K562 (cell line): ENCODE measurements at regions not wholly inside any gene's neighbourhood (a gene's known extent, or its start where the extent isn't known, plus 50 kb on each side); places are given as distances from the start of the nearest gene placed in this dataset.

Experiments used
- ATAC-seq: fragments of 200-7000 bp; cut with Tn5 transposase; 3 replicates; pipeline ENCODE4 v1.9.1; 2020; ENCODE audit warnings: moderate library complexity
- BruUV-seq: library from RNA; stranded (reverse); fragments of 400-500 nt; replicated peaks from 2 replicates; lab custom pipeline; 2021; lab: Mats Ljungman, UMichigan
- CTCF ChIA-PET: fragments of 300-600 bp; formaldehyde crosslinking; extraction: SDS; loops from one replicate; lab custom pipeline; 2021; ENCODE audit warnings: low intra/inter-chr PET ratio; lab: Yijun Ruan, JAX
- POLR2A ChIA-PET: fragments of 300-600, 350-650 bp; sonication (Branson Sonifier 250); formaldehyde crosslinking; extraction: SDS; loops from one replicate; lab custom pipeline; 2021; ENCODE audit warnings: antibody characterized with exemption, inconsistent platforms; lab: Yijun Ruan, JAX
- DNase-seq, 4 experiments: peaks; one replicate each; pipeline versions ENCODE4 v3.0.0 to v3.0.0-alpha.2; 2011 to 2018; ENCODE audit warnings: low spot score in 3 of 4, mixed read lengths in 3 of 4; ENCODE audit errors: extremely low read depth in 1 of 4
- FAIRE-seq: peaks from 2 replicates; lab custom pipeline; 2011; peaks lifted over from hg19 to GRCh38; lab: Jason Lieb, UNC
- H2AFZ ChIP-seq: 2 replicates; pipeline ENCODE4 v1.6.0; 2011; ENCODE audit warnings: low read depth, low read length, control low read depth, inconsistent platforms
- H3K27ac ChIP-seq: fragments of 200-600 bp; 3 replicates; pipeline ENCODE4 v1.8.0; 2011; ENCODE audit warnings: low read depth, mild to moderate bottlenecking, control low read depth, inconsistent platforms, low read length, moderate library complexity, mixed read lengths; ENCODE audit errors: extremely low read depth
- H3K27me3 ChIP-seq, 2 experiments: fragments of 300-600 bp in 1 of 2; 2 replicates in 1 of 2; 3 replicates in 1 of 2; pipeline versions ENCODE4 v1.6.0 to v1.8.0; 2011; ENCODE audit warnings: inconsistent platforms in 2 of 2, low read length in 2 of 2, mild to moderate bottlenecking in 1 of 2, mixed read lengths in 1 of 2, moderate library complexity in 1 of 2; ENCODE audit not compliant: control insufficient read depth in 2 of 2, insufficient read depth in 2 of 2
- H3K36me3 ChIP-seq: fragments of 300-600 bp; 3 replicates; pipeline ENCODE4 v1.8.0; 2011; ENCODE audit warnings: mild to moderate bottlenecking, low read length, inconsistent platforms; ENCODE audit not compliant: control insufficient read depth, insufficient read depth
- H3K4me1 ChIP-seq, 2 experiments: fragments of 200-600 bp in 1 of 2; replicated peaks in 1 of 2; 2 replicates in 1 of 2; 3 replicates in 1 of 2; pipeline versions ENCODE4 v1.5.1 to v1.8.0; 2011; ENCODE audit warnings: inconsistent platforms in 2 of 2, low read length in 2 of 2, mild to moderate bottlenecking in 1 of 2, mixed read lengths in 1 of 2, moderate library complexity in 1 of 2; ENCODE audit not compliant: control insufficient read depth in 2 of 2, insufficient read depth in 2 of 2
- H3K4me2 ChIP-seq: 2 replicates; pipeline ENCODE4 v1.6.1; 2011; ENCODE audit warnings: low read length, control low read depth, inconsistent platforms, mixed read lengths; ENCODE audit not compliant: insufficient read depth
- H3K4me3 ChIP-seq: fragments of 200-600 bp; sonication (generic), shearing (Covaris generic); 2 replicates; pipeline ENCODE4 v1.5.1; 2016; ENCODE audit warnings: control low read depth, inconsistent platforms
- H3K79me2 ChIP-seq: fragments of 200-600 bp; 3 replicates; pipeline ENCODE4 v1.8.0; 2011; ENCODE audit warnings: low read length, inconsistent platforms; ENCODE audit not compliant: control insufficient read depth, insufficient read depth
- H3K9ac ChIP-seq, 2 experiments: 2 replicates each; pipeline versions ENCODE4 v1.6.0 to v1.6.1; 2011; ENCODE audit warnings: low read depth in 2 of 2, low read length in 2 of 2, control low read depth in 1 of 2, inconsistent platforms in 1 of 2, mild to moderate bottlenecking in 1 of 2, mixed read lengths in 1 of 2; ENCODE audit not compliant: insufficient read depth in 1 of 2
- H3K9me1 ChIP-seq: one replicate; pipeline ENCODE4 v1.6.0; 2011; ENCODE audit warnings: inconsistent platforms, mild to moderate bottlenecking, low read length, moderate library complexity; ENCODE audit not compliant: control insufficient read depth, insufficient read depth
- H3K9me3 ChIP-seq: replicated peaks from 2 replicates; pipeline ENCODE4 v1.5.1; 2011; ENCODE audit warnings: low read depth, low read length, inconsistent platforms; ENCODE audit not compliant: control insufficient read depth, insufficient read depth
- H4K20me1 ChIP-seq: replicated peaks from 2 replicates; pipeline ENCODE4 v1.6.1; 2011; ENCODE audit warnings: low read length, inconsistent platforms, mixed read lengths; ENCODE audit not compliant: control insufficient read depth, insufficient read depth
- BRCA1 ChIP-seq, 2 experiments: fragments of 450-650 bp in 1 of 2; sonication (generic) in 1 of 2; formaldehyde crosslinking in 1 of 2; IDR thresholded peaks; 2 replicates each; pipeline versions ENCODE4 v1.5.0 to v1.6.1; 2017 to 2020; ENCODE audit warnings: mild to moderate bottlenecking in 1 of 2, missing genetic modification reagents in 1 of 2
- CHCHD3 ChIP-seq: fragments of 250-450 bp; sonication (Bioruptor Pico); IDR thresholded peaks from 2 replicates; pipeline ENCODE4 v2.1.2; 2022; ENCODE audit warnings: mild to moderate bottlenecking
- GTF2E2 ChIP-seq: fragments of 200-800 bp; sonication (Bioruptor generic); IDR thresholded peaks from 2 replicates; pipeline ENCODE4 v1.6.1; 2016; ENCODE audit warnings: missing genetic modification characterization, missing compliant biosample characterization
- HNRNPK ChIP-seq: fragments of 200-400 bp; formaldehyde crosslinking; IDR thresholded peaks from one replicate; pipeline ENCODE4 v1.6.1; 2018; ENCODE audit warnings: mild to moderate bottlenecking, low read depth, low read length; ENCODE audit not compliant: poor library complexity, severe bottlenecking
- MAZ ChIP-seq, 2 experiments: fragments of 450-650 bp in 1 of 2; sonication (generic) in 1 of 2; formaldehyde crosslinking; IDR thresholded peaks in 1 of 2; conservative IDR thresholded peaks in 1 of 2; 2 replicates each; pipeline versions ENCODE4 v1.4.0 to v1.5.0; 2020; ENCODE audit warnings: mild to moderate bottlenecking in 1 of 2, missing genetic modification reagents in 1 of 2
- MCM3 ChIP-seq: fragments of 450-650 bp; IDR thresholded peaks from 2 replicates; pipeline ENCODE4 v1.6.1; 2016
- MECOM ChIP-seq: fragments of 250-450 bp; sonication (Bioruptor Pico); IDR thresholded peaks from 2 replicates; pipeline ENCODE4 v1.8.0; 2022; ENCODE audit warnings: inconsistent platforms
- NCOA1 ChIP-seq: fragments of 450-650 bp; IDR thresholded peaks from 2 replicates; pipeline ENCODE4 v1.6.1; 2016; ENCODE audit warnings: low read depth
- NCOA2 ChIP-seq, 2 experiments: fragments of 450-650 bp; IDR thresholded peaks; 2 replicates each; pipeline ENCODE4 v1.6.1; 2018; ENCODE audit warnings: mild to moderate bottlenecking in 2 of 2, moderate library complexity in 1 of 2; ENCODE audit not compliant: partially characterized antibody in 2 of 2
- NFE2L1 ChIP-seq: fragments of 450-650 bp; IDR thresholded peaks from 2 replicates; pipeline ENCODE4 v1.6.1; 2016; ENCODE audit warnings: missing genetic modification characterization, low read depth, mild to moderate bottlenecking, missing compliant biosample characterization, moderate library complexity, borderline replicate concordance
- NR4A1 ChIP-seq, 2 experiments: fragments of 250-450 bp in 1 of 2; fragments of 450-650 bp in 1 of 2; sonication (Bioruptor Pico) in 1 of 2; IDR thresholded peaks; 2 replicates each; pipeline versions ENCODE4 v1.4.0 to v1.6.1; 2016 to 2020; ENCODE audit warnings: mild to moderate bottlenecking in 2 of 2, missing compliant biosample characterization in 1 of 2, missing genetic modification characterization in 1 of 2, moderate library complexity in 1 of 2
- SRSF1 ChIP-seq: fragments of 200-400 bp; formaldehyde crosslinking; IDR thresholded peaks from 2 replicates; pipeline ENCODE4 v1.6.1; 2017; ENCODE audit warnings: mild to moderate bottlenecking, low read depth, low read length, moderate library complexity
- U2AF2 ChIP-seq: fragments of 200-400 bp; formaldehyde crosslinking; optimal IDR thresholded peaks from 2 replicates; pipeline ENCODE3; 2017; ENCODE audit warnings: low read depth, mild to moderate bottlenecking, low read length
- ZNF507 ChIP-seq: conservative IDR thresholded peaks from 2 replicates; pipeline ENCODE4 v1.6.1; 2017; ENCODE audit warnings: missing genetic modification characterization, missing compliant biosample characterization
- ZNF589 ChIP-seq: fragments of 200-800 bp; sonication (Bioruptor generic); IDR thresholded peaks from 2 replicates; pipeline ENCODE4 v1.6.1; 2016; ENCODE audit warnings: low read depth, missing genetic modification characterization, missing compliant biosample characterization
- ZNF830 ChIP-seq: fragments of 250-450 bp; sonication (Bioruptor Pico); IDR thresholded peaks from 2 replicates; pipeline ENCODE4 v1.5.0; 2021; ENCODE audit warnings: mild to moderate bottlenecking
- WGBS: fragments of 100-300 bp; shearing (Covaris generic); methylation state at CpG from one replicate; pipeline ENCODE4 v1.1.6; 2016; ENCODE audit warnings: low coverage, mixed read lengths; ENCODE audit not compliant: insufficient coverage; ENCODE audit errors: missing lambda C conversion rate; 5-methylcytosine and 5-hydroxymethylcytosine counted together
- in situ Hi-C: fragments of 300-500 bp; cut with MboI; formaldehyde crosslinking; loops from 4 replicates; pipeline ENCODE4 v1.15.0; 2018; ENCODE audit warnings: inconsistent platforms, mixed read lengths
- intact Hi-C: fragments of 100-400 bp; cut with micrococcal nuclease; formaldehyde crosslinking; loops from 2 replicates; pipeline ENCODE4 v1.14.2; 2022
- TF ChIP-seq, protein P1 (sequence below): fragments of 450-650 bp; formaldehyde crosslinking; IDR thresholded peaks from 2 replicates; pipeline ENCODE4 v1.4.0; 2020; ENCODE audit warnings: mild to moderate bottlenecking, moderate library complexity
- TF ChIP-seq, protein P2 (sequence below): fragments of 450-650 bp; IDR thresholded peaks from 2 replicates; pipeline ENCODE4 v1.6.1; 2016
- TF ChIP-seq, protein P3 (sequence below): fragments of 450-650 bp; conservative IDR thresholded peaks from 2 replicates; pipeline ENCODE4 v1.6.1; 2016; ENCODE audit warnings: missing genetic modification characterization, low read depth, mild to moderate bottlenecking, missing compliant biosample characterization, moderate library complexity

DNA sequence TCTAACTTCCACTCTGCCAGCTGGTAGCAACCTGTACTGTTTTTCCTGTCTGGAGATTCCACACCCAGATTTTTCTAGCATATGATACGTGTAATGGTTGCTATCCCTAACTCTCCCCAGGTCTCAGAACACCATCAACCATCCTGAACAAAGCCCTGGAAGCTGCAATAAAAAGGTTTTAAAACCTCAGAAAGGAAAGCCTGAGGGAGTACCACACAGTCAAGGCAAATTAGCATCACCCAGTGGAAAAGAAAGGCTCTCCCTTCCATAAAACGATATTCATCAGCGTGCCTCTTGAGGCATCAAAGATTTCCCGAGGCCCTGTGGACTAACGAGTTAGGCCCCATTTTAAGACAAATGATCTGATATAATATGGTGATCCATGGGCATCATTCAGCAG is 421.0 kb downstream of the ADGRL2 start:
- WGBS = 0% methylated on average over 5 of the region's 5 CpGs

DNA sequence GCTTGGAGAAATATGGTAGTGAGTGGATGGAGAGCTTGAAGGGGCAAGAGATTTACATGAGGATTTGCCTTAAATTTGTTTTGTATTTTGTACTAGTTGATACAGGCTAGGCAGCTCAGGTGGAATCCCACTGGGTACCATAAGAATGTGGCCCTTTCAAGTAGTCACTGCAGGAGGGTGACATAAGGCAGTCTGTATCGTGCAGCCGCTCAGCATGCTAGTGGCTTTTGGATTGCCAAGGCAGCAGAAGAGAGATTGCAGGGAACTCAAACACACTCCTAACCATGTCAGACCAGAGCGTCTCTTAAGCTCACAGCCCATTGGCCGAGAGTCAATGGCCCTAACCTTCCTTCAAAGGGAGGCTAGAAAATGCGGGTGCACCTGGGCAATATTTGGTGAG is 420.0 kb downstream of the ADGRL2 start:
- WGBS = 2% methylated on average over 5 of the region's 5 CpGs
- no peak overlapping the region for H3K4me2 ChIP-seq
- FAIRE-seq = no peak
- TF ChIP-seq, protein P1, sequence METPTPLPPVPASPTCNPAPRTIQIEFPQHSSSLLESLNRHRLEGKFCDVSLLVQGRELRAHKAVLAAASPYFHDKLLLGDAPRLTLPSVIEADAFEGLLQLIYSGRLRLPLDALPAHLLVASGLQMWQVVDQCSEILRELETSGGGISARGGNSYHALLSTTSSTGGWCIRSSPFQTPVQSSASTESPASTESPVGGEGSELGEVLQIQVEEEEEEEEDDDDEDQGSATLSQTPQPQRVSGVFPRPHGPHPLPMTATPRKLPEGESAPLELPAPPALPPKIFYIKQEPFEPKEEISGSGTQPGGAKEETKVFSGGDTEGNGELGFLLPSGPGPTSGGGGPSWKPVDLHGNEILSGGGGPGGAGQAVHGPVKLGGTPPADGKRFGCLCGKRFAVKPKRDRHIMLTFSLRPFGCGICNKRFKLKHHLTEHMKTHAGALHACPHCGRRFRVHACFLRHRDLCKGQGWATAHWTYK = no peak
- TF ChIP-seq, protein P2, sequence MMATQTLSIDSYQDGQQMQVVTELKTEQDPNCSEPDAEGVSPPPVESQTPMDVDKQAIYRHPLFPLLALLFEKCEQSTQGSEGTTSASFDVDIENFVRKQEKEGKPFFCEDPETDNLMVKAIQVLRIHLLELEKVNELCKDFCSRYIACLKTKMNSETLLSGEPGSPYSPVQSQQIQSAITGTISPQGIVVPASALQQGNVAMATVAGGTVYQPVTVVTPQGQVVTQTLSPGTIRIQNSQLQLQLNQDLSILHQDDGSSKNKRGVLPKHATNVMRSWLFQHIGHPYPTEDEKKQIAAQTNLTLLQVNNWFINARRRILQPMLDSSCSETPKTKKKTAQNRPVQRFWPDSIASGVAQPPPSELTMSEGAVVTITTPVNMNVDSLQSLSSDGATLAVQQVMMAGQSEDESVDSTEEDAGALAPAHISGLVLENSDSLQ = no peak
- TF ChIP-seq ZNF830 (CRISPR knock-in tag) (no peak), MCM3 (no peak), NCOA1 (no peak), ZNF507 (tag) (no peak), U2AF2 (no peak), MECOM (no peak), NR4A1 (CRISPR knock-in tag; IDR thresholded peaks at IDR 0.05) (no peak), NR4A1 (tag; IDR thresholded peaks at IDR 0.05) (no peak), NCOA2 (IDR thresholded peaks at IDR 0.05; ENCODE audit: partially characterized antibody in 2 of 2) (no peak), CHCHD3 (CRISPR knock-in tag) (no peak)

More for the DNA sequence above, 421.0 kb downstream of the ADGRL2 start:
- ATAC-seq (no peak), FAIRE-seq (no peak), DNase-seq (no peak)
- no peak for TF ChIP-seq NFE2L1 (tag)
- TF ChIP-seq, protein P3, sequence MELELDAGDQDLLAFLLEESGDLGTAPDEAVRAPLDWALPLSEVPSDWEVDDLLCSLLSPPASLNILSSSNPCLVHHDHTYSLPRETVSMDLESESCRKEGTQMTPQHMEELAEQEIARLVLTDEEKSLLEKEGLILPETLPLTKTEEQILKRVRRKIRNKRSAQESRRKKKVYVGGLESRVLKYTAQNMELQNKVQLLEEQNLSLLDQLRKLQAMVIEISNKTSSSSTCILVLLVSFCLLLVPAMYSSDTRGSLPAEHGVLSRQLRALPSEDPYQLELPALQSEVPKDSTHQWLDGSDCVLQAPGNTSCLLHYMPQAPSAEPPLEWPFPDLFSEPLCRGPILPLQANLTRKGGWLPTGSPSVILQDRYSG = no peak
- no peak for TF ChIP-seq BRCA1 (IDR thresholded peaks at IDR 0.05)
- no peak for TF ChIP-seq BRCA1 (CRISPR knock-in tag; IDR thresholded peaks at IDR 0.05)
- TF ChIP-seq SRSF1 = no peak
- TF ChIP-seq GTF2E2 = no peak
- TF ChIP-seq HNRNPK = no peak
- TF ChIP-seq MAZ (CRISPR knock-in tag; conservative IDR thresholded peaks at IDR 0.05 in 1 of 2, IDR thresholded peaks at IDR 0.05 in 1 of 2) = no peak
- TF ChIP-seq ZNF589 (CRISPR knock-in tag) = no peak
- Histone ChIP-seq H3K27ac (no peak overlapping the region), H3K9me1 (no peaks in the 10 kb centered on the region), H4K20me1 (no peaks in the 10 kb centered on the region), H3K9me3 (no peaks in the 10 kb centered on the region), H3K9ac (no peak overlapping the region), H3K4me2 (no peak overlapping the region), H3K4me1 (no peaks in the 10 kb centered on the region), H3K36me3 (no peaks in the 10 kb centered on the region), H3K79me2 (no peaks in the 10 kb centered on the region), H3K4me3 (no peak overlapping the region), H2AFZ (no peak overlapping the region), H3K27me3 (no peaks in the 10 kb centered on the region)
- in situ Hi-C loops = no loop called here
- BruUV-seq = no TSS peak
- ChIA-PET POLR2A (no interaction called here), CTCF (no interaction called here)
- intact Hi-C loops = no loop called here

More for the DNA sequence above, 420.0 kb downstream of the ADGRL2 start:
- intact Hi-C loops = no loop called here
- H3K9me3 ChIP-seq = no peaks in the 10 kb centered on the region
- H3K9me1 ChIP-seq = no peaks in the 10 kb centered on the region
- no peaks in the 10 kb centered on the region for H3K79me2 ChIP-seq
- no peaks in the 10 kb centered on the region for H3K4me1 ChIP-seq
- in situ Hi-C loops = no loop called here
- DNase-seq (no peak), ATAC-seq (no peak)
- H3K4me3 ChIP-seq = no peak overlapping the region
- H3K27me3 ChIP-seq = no peaks in the 10 kb centered on the region
- H3K27ac ChIP-seq = no peak overlapping the region
- H3K36me3 ChIP-seq = no peaks in the 10 kb centered on the region
- no peaks in the 10 kb centered on the region for H4K20me1 ChIP-seq
- POLR2A ChIA-PET = no interaction called here
- no peak overlapping the region for H3K9ac ChIP-seq
- BruUV-seq = no TSS peak
- CTCF ChIA-PET = no interaction called here
- no peak overlapping the region for H2AFZ ChIP-seq
